Endometrium (tissue), 2 donors: ENCODE measurements at regions not wholly inside any gene's neighbourhood (a gene's known extent, or its start where the extent isn't known, plus 50 kb on each side); places are given as distances from the start of the nearest gene placed in this dataset.
"Not testable (repeated sequence)": the region's sequence is repeated elsewhere in the genome, so short reads cannot be mapped to it uniquely, and the experiment has no call there.

ENCODE experiments used
- FAIRE-seq: peaks from 2 replicates; lab custom pipeline; 2012; peaks lifted over from hg19 to GRCh38; lab: Jason Lieb, UNC
- donor health status: control.
- donor health status: control.

GRCh38 chr2:89797320-89798038, 1106.0 kb downstream of the RPIA start:
- FAIRE-seq = no peak

- FAIRE-seq = not testable (repeated sequence)
Observed at GRCh38 chr2:89801207-89801606, 1109.7 kb downstream of the RPIA start.

DNA sequence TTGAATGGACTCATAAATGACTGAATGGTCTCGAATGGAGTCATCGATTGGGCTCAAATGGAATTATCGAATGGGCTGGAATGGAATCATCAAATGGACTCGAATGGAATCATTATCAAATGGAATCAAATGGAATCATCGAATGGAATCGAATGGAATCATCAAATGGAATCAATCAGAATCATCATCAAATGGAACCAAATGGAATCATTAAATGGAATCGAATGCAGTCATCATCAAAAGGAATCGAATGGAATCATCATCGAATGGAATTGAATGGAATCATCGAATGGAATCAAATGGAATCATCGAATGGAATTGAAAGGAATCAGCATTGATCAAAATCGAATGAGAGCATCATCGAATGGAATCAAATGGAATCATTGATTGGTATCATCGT, 1114.9 kb downstream of the RPIA start:
- FAIRE-seq = not testable (repeated sequence)

DNA sequence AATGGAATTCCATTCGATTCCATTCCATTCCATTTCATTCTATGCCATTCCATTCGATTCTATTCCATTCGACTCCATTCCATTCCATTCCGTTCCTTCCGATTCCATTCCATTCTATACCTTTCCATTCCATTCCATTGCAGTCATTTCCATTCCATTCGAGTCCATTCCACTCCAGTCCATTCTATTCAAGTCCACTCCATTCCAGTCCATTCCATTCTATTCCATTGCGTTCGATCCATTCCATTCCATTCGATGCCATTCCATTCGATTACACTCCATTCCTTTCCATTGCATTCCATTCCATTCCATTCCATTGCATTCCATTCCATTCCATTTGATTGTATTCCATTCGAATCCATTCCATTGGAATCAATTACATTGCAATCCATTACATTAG, 1119.8 kb downstream of the RPIA start:
- FAIRE-seq = no peak

GRCh38 chr2:89811910-89812309, 1120.4 kb downstream of the RPIA start:
- not testable (repeated sequence) for FAIRE-seq

- not testable (repeated sequence) for FAIRE-seq
Observed at GRCh38 chr2:89814359-89814758, 1122.9 kb downstream of the RPIA start.

DNA sequence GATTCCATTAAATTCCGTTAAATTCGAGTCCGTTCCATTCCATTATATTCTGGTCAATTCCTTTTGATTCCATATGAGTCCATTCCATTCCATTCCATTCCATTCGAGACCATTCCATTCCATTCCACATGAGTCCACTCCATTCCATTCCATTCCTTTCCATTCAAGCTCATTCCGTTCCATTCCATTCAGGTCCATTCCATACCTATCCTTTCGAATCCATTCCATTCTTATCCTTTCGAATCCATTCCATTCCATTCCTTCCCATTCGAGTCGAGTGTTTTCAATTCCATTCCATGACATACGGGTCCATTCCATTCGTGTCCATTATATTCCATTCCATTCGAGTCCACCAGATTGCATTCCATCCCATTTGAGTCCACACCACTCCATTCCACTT, 1127.4 kb downstream of the RPIA start:
- FAIRE-seq = no peak

DNA sequence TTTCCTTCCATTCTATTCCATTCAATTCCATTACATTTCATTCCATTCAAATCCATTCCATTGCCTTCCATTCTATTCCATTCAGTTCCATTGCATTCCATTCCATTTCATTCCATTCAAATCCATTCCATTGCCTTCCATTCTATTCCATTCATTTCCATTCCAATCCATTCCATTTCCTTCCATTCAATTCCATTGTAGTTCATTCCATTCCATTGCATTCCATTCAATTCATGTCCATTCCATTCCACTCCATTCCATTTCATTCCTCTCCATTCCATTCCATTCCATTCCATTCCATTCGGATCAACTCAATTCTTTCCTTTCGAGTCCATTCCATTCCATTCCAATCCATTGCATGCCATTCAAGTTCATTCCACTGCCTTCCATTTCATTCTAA, 1128.3 kb downstream of the RPIA start:
- FAIRE-seq = no peak

- no peak for FAIRE-seq
Observed at GRCh38 chr2:89820248-89820647, 1128.8 kb downstream of the RPIA start.

GRCh38 chr2:89821455-89821945, 1130.0 kb downstream of the RPIA start:
- no peak for FAIRE-seq

DNA sequence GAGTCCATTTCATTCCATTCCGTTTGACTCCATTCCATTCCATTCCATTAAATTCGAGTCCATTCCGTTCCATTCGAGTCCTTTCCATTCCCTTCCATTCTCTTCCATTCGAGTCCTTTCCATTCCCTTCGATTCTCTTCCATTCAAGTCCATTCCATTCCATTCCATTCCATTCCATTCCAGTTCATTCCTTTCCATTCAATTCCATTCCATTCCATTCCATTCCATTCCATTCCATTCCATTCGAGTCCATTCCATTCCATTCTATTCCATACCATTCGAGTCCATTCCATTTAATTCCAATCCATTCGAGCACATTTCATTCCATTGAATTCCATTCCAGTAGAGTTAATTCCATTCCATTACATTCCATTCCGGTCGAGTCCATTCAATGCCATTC, 1130.9 kb downstream of the RPIA start:
- FAIRE-seq = not testable (repeated sequence)

DNA sequence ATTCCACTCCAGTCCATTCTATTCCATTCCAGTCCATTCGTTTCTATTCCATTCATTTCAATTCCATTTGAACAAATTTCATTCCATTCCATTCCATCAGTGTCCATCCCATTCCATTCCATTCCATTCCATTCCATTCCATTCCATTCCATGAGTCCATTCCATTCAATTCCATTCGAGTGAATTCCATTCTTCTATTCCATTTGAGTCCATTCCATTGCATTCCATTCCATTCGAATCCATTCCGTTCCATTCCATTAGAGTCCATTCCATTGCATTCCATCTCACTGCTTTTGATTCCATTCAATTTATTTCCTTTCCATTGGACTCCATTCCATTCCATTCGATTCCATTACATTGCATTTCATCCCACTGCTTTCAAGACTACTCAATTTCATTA, 1132.1 kb downstream of the RPIA start:
- no peak for FAIRE-seq

GRCh38 chr2:89825034-89825433, 1133.6 kb downstream of the RPIA start:
- FAIRE-seq = no peak

DNA sequence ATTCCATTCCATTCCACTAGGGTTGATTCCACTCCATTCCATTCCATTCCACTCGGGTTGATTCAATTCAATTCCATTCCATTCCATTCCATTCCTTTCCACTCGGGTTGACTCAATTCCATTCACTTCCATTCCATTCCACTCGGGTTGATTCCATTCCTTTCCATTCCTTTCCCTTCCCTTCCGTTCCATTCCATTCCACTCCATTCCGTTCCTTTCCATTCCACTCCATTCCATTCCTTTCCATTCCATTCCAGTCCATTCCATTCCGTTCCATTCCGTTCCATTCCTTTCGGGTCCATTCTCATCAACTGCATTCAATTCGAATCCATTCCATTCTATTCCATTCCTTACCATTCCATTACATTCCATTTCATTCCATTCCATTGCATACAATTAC, 1135.3 kb downstream of the RPIA start:
- not testable (repeated sequence) for FAIRE-seq

GRCh38 chr2:89827829-89828228, 1136.4 kb downstream of the RPIA start:
- FAIRE-seq = not testable (repeated sequence)

GRCh38 chr2:89828416-89828815, 1136.9 kb downstream of the RPIA start:
- not testable (repeated sequence) for FAIRE-seq

DNA sequence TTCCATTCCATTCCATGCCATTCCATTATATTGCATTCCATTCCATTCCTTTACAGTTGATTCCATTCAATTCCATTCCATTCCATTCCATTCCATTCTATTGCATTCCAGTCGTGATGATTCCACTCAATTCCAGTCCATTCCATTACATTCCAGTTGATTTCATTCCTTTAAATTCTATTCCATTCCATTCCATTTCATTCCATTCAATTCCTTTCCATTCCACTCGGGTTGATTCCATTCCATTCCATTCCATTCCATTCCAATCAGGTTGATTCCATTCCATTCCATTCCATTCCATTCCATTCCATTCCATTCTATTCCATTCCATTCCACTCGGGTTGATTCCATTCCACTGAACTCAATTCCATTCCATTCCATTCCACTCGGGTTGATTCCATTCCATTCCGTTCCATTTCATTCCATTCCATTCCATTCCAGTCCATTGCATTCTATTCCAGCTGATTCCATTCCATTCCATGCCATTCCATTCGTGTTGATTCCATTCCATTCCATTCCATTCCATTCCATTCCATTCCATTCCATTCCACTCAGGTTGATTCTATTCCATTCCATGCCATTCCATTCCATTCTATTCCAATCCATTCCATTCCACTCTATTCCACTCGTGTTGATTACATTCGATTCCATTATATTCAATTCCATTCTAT, 1137.6 kb downstream of the RPIA start:
- not testable (repeated sequence) for FAIRE-seq

- FAIRE-seq = no peak
Observed at GRCh38 chr2:89829828-89830227, 1138.4 kb downstream of the RPIA start.

- FAIRE-seq = not testable (repeated sequence)
Observed at GRCh38 chr2:89830341-89831218, 1139.1 kb downstream of the RPIA start.

DNA sequence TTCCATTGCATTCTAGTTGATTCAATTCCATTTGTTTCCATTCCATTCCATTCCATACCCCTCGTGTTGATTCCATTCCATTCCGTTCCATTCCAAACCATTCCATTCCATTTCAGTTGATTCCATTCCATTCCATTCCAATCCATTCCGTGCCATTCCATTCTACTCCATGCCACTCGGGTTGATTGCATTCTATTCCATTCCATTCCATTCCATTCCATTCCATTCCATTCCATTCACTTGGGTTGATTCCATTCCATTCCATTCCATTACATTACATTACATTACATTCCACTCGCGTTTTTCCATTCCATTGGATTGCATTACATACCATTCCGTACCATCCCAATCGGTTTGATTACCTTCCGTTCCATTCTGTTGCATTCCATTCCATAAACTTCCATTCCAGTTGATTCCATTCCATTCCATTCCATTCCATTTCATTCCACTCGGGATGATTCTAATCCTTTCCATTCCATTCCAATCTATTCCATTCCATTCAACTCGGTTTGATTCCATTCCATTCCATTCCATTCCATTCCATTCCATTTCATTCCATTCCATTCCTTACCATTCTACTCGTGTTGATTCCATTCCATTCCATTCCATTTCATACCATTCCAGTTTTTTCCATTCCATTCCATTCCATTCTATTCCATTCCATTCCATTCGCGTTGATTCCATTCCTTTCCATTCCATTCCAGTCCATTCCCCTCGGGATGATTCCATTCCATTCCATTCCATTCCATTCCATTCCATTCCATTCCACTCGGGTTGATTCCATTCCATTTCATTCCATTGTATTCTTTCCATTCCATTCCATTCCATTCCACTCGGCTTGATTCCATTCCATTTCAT, 1140.4 kb downstream of the RPIA start:
- no peak for FAIRE-seq

DNA sequence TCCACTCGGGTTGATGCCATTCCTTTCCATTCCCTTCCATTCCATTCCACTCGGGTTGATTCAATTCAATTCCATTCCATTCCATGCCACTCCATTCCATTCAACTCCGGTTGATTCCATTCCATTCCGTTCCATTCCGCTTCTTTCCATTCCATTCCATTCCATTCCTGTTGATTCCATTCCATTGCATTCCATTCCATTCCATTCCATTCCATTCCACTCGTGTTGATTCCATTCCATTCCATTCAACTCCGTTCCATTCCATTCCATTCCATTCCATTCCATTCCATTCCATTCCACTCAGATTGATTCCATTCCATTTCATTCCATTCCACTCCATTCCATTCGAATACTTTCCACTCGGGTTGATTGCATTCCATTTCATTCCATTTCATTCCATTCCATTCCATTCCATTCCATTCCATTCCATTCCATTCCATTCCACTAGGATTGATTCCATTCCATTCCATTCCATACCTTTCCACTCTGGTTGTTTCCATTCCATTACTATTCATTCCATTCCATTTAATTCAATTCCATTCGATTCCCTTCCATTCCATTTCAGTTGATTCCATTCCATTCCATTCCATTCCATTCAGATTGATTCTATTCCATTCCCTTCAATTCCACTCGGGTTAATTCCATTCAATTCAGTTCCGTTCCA, 1141.8 kb downstream of the RPIA start:
- no peak for FAIRE-seq
